Ishikawa (cell line): ENCODE measurements at regions not wholly inside any gene's neighbourhood (a gene's known extent, or its start where the extent isn't known, plus 50 kb on each side); places are given as distances from the start of the nearest gene placed in this dataset.

Experiments
- CEBPB ChIP-seq: IDR thresholded peaks from 2 replicates; pipeline ENCODE4 v1.6.1; 2012
- CREB1 ChIP-seq: IDR thresholded peaks from 2 replicates; pipeline ENCODE4 v1.6.1; 2012; ENCODE audit warnings: low read depth
- EGR1 ChIP-seq: IDR thresholded peaks from 2 replicates; pipeline ENCODE4 v1.6.1; 2012
- EP300 ChIP-seq: IDR thresholded peaks from 2 replicates; pipeline ENCODE4 v1.6.1; 2012; ENCODE audit warnings: borderline replicate concordance
- FOXM1 ChIP-seq: IDR thresholded peaks from 2 replicates; pipeline ENCODE4 v1.6.1; 2012; ENCODE audit warnings: low read depth, borderline replicate concordance
- NFIC ChIP-seq: IDR thresholded peaks from 2 replicates; pipeline ENCODE4 v1.6.1; 2012
- RAD21 ChIP-seq: IDR thresholded peaks from 2 replicates; pipeline ENCODE4 v1.6.1; 2012; ENCODE audit warnings: low read depth
- REST ChIP-seq: IDR thresholded peaks from 2 replicates; pipeline ENCODE4 v1.6.1; 2012; ENCODE audit warnings: low read depth, mild to moderate bottlenecking
- TAF1 ChIP-seq: IDR thresholded peaks from 2 replicates; pipeline ENCODE4 v1.6.1; 2012; ENCODE audit warnings: low read depth, mild to moderate bottlenecking
- TCF12 ChIP-seq: IDR thresholded peaks from 2 replicates; pipeline ENCODE4 v1.6.1; 2012; ENCODE audit warnings: low read depth
- TEAD4 ChIP-seq: IDR thresholded peaks from 2 replicates; pipeline ENCODE4 v1.6.1; 2012
- YY1 ChIP-seq: IDR thresholded peaks from 2 replicates; pipeline ENCODE4 v1.6.1; 2012; ENCODE audit warnings: low read depth
- ZBTB7A ChIP-seq: IDR thresholded peaks from 2 replicates; pipeline ENCODE4 v1.6.1; 2012; ENCODE audit warnings: low read depth
- TF ChIP-seq, protein P1 (sequence below): IDR thresholded peaks from 2 replicates; pipeline ENCODE4 v1.6.1; 2012
- TF ChIP-seq, protein P2 (sequence below): IDR thresholded peaks from 2 replicates; pipeline ENCODE4 v1.6.1; 2012

DNA sequence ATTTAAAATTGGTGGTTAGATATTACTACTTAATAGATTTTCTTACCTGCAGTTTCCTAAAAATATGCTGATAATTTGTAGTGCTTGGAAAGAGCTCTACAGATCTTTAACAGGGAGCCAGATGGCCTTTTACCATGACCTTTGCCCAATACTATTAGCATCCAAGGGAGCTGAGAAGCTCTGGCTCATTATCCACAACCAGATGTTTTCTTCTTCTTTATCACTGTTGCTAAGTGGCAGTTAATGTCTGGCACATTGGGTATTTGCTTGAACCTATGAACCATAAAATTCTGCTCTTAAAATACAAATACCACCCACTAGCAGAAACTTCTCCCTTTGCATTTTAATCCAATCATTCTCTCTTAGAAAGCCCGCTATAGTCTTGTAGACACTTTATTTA, 1480.3 kb downstream of the C4orf33 start:
- TF ChIP-seq EGR1 (no peak), TCF12 (no peak), EP300 (no peak), TAF1 (no peak), REST (no peak), CREB1 (no peak), RAD21 (no peak), ZBTB7A (no peak)
- TF ChIP-seq, protein P1, sequence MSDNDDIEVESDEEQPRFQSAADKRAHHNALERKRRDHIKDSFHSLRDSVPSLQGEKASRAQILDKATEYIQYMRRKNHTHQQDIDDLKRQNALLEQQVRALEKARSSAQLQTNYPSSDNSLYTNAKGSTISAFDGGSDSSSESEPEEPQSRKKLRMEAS = no peak
- TF ChIP-seq, protein P2, sequence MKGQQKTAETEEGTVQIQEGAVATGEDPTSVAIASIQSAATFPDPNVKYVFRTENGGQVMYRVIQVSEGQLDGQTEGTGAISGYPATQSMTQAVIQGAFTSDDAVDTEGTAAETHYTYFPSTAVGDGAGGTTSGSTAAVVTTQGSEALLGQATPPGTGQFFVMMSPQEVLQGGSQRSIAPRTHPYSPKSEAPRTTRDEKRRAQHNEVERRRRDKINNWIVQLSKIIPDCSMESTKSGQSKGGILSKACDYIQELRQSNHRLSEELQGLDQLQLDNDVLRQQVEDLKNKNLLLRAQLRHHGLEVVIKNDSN = no peak

GRCh38 chr4:130591091-130591490, 1495.1 kb downstream of the C4orf33 start:
- TF ChIP-seq RAD21 (no peak), ZBTB7A (no peak), TEAD4 (no peak), CEBPB (no peak)
- TF ChIP-seq, protein P2 = no peak

GRCh38 chr4:130600706-130601105, 1504.8 kb downstream of the C4orf33 start:
- no peak for TF ChIP-seq CREB1
- TF ChIP-seq REST = no peak
- TF ChIP-seq NFIC = no peak
- TF ChIP-seq YY1 = no peak
- TF ChIP-seq CEBPB = no peak
- TF ChIP-seq, protein P1 = no peak

- TF ChIP-seq EP300 = no peak
- no peak for TF ChIP-seq REST
Measured at GRCh38 chr4:130603043-130603442, 1507.1 kb downstream of the C4orf33 start.

GRCh38 chr4:130608121-130608520, 1512.2 kb downstream of the C4orf33 start:
- no peak for TF ChIP-seq CEBPB

- TF ChIP-seq RAD21 (no peak), YY1 (no peak), CEBPB (no peak), REST (no peak), TAF1 (no peak), TEAD4 (no peak), CREB1 (no peak), FOXM1 (no peak), NFIC (no peak), EGR1 (no peak), ZBTB7A (no peak), EP300 (no peak), TCF12 (no peak)
- TF ChIP-seq, protein P1 = no peak
- TF ChIP-seq, protein P2 = no peak
Measured at GRCh38 chr4:130628531-130628930, 1532.6 kb downstream of the C4orf33 start.
